Neutrophil (primary cell): ENCODE measurements at regions not wholly inside any gene's neighbourhood (a gene's known extent, or its start where the extent isn't known, plus 50 kb on each side); places are given as distances from the start of the nearest gene placed in this dataset.

Experiments
- H3K27ac ChIP-seq: fragments of 200-600 bp; sonication (generic); 2 replicates; pipeline ENCODE4 v1.5.1; 2016; ENCODE audit warnings: mild to moderate bottlenecking, moderate library complexity
- H3K27me3 ChIP-seq: fragments of 200-600 bp; sonication (generic); 2 replicates; pipeline ENCODE4 v1.6.0; 2016; ENCODE audit warnings: mild to moderate bottlenecking
- H3K36me3 ChIP-seq: fragments of 200-600 bp; sonication (generic); 2 replicates; pipeline ENCODE4 v1.5.1; 2017
- H3K4me1 ChIP-seq, 2 experiments: fragments of 200-600 bp in 1 of 2; sonication (generic) in 1 of 2; 1 replicate in 1 of 2; 2 replicates in 1 of 2; pipeline versions ENCODE4 v1.5.1 to v1.6.1; 2013 to 2016; ENCODE audit warnings: low read depth in 1 of 2, low read length in 1 of 2, mild to moderate bottlenecking in 1 of 2, moderate library complexity in 1 of 2; ENCODE audit not compliant: control insufficient read depth in 1 of 2, insufficient read depth in 1 of 2
- H3K4me3 ChIP-seq, 2 experiments: fragments of 200-600 bp in 1 of 2; sonication (generic) in 1 of 2; 1 replicate in 1 of 2; 2 replicates in 1 of 2; pipeline ENCODE4 v1.5.1; 2013 to 2016; ENCODE audit warnings: low read depth in 1 of 2, low read length in 1 of 2, mild to moderate bottlenecking in 1 of 2, moderate library complexity in 1 of 2
- H3K9me3 ChIP-seq: fragments of 200-600 bp; sonication (generic); 2 replicates; pipeline ENCODE4 v1.5.1; 2016
- CTCF ChIP-seq: fragments of 200-600 bp; sonication (generic); IDR thresholded peaks from 2 replicates; pipeline ENCODE4 v1.5.1; 2016; ENCODE audit warnings: antibody characterized with exemption

GRCh38 chr1:184299796-184300195, 87.0 kb upstream of the C1orf21 start:
- Histone ChIP-seq H3K27ac (no peak overlapping the region), H3K4me1 (no peaks in the 10 kb centered on the region), H3K9me3 (no peaks in the 10 kb centered on the region), H3K27me3 (no peaks in the 10 kb centered on the region), H3K4me3 (no peak overlapping the region), H3K36me3 (no peaks in the 10 kb centered on the region)
- TF ChIP-seq CTCF: no peak

GRCh38 chr1:184300446-184300845, 86.4 kb upstream of the C1orf21 start:
- Histone ChIP-seq H3K4me3 (no peak overlapping the region), H3K27ac (no peak overlapping the region), H3K36me3 (no peaks in the 10 kb centered on the region), H3K4me1 (no peaks in the 10 kb centered on the region), H3K9me3 (no peaks in the 10 kb centered on the region), H3K27me3 (no peaks in the 10 kb centered on the region)
- no peak for TF ChIP-seq CTCF

GRCh38 chr1:184301227-184301626, 85.6 kb upstream of the C1orf21 start:
- no peaks in the 10 kb centered on the region for H3K4me1 ChIP-seq
- H3K27ac ChIP-seq: no peak overlapping the region

GRCh38 chr1:184302346-184302745, 84.5 kb upstream of the C1orf21 start:
- TF ChIP-seq CTCF: no peak
- H3K27me3 ChIP-seq: no peaks in the 10 kb centered on the region
- H3K4me1 ChIP-seq: no peaks in the 10 kb centered on the region
- H3K36me3 ChIP-seq: no peaks in the 10 kb centered on the region
- H3K4me3 ChIP-seq: no peak overlapping the region
- no peak overlapping the region for H3K27ac ChIP-seq
- no peaks in the 10 kb centered on the region for H3K9me3 ChIP-seq

More at GRCh38 chr1:184301227-184301626, 85.6 kb upstream of the C1orf21 start:
- H3K9me3 ChIP-seq: no peaks in the 10 kb centered on the region
- TF ChIP-seq CTCF: no peak
- H3K4me3 ChIP-seq: no peak overlapping the region
- no peaks in the 10 kb centered on the region for H3K27me3 ChIP-seq
- H3K36me3 ChIP-seq: no peaks in the 10 kb centered on the region

- no peak for TF ChIP-seq CTCF
- H3K4me1 ChIP-seq: no peaks in the 10 kb centered on the region
- H3K27ac ChIP-seq: no peak overlapping the region
- no peak overlapping the region for H3K4me3 ChIP-seq
- H3K9me3 ChIP-seq: no peaks in the 10 kb centered on the region
- H3K27me3 ChIP-seq: no peaks in the 10 kb centered on the region
- H3K36me3 ChIP-seq: no peaks in the 10 kb centered on the region
Observed at GRCh38 chr1:184310157-184310819, 76.5 kb upstream of the C1orf21 start.

- TF ChIP-seq CTCF: no peak
- no peak overlapping the region for H3K4me3 ChIP-seq
- no peaks in the 10 kb centered on the region for H3K27me3 ChIP-seq
- no peaks in the 10 kb centered on the region for H3K36me3 ChIP-seq
- no peaks in the 10 kb centered on the region for H3K9me3 ChIP-seq
- no peak overlapping the region for H3K27ac ChIP-seq
- H3K4me1 ChIP-seq: no peaks in the 10 kb centered on the region
Observed at GRCh38 chr1:184311580-184311979, 75.2 kb upstream of the C1orf21 start.
